ENCODE measurements at regions not wholly inside any gene's neighbourhood (a gene's known extent, or its start where the extent isn't known, plus 50 kb on each side); places are given as distances from the start of the nearest gene placed in this dataset.
A peak's percentile ranks its signal among the peaks of the same experiment; 100 is the strongest.

DNA sequence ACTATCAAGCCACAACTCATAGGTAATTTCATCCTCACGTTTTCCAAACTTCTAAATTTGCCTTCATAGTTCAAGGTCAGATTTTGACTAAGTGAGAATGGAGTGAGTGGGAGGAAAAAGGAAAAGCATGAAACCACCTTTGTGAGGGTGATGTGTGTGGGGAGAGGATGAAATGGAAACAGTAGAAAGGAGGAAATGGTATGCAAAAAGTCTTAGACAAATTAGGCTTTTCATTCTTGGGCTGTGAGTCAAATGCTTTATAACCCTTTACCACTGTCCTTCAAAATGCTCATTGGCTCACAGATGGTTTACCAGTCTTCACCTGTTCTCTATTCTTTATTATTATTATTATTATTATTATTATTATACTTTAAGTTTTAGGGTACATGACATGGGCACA is 127.2 kb downstream of the RAP2A start:
- no peak for DNase-seq (ENCODE audit: low read depth)

DNA sequence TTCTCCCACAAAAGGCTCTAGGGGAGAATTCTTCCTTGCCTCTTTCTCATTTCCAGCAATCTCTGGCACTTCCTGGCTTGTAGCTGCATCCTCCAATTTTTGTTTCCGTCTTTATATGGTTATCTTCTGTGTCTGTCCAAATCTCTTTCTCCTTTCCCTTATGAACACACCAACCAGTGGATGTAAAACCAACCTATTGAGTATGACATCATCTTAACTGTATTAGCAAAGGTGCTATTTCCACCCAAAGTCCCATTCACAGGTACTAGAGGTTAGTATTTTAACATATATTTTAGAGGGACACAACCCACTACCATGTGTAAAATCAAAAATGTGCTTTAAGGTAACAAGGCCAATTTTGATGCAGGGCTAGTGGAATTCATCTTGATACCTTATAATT is 129.0 kb downstream of the RAP2A start:
- no peak for DNase-seq (ENCODE audit: low read depth)

DNA sequence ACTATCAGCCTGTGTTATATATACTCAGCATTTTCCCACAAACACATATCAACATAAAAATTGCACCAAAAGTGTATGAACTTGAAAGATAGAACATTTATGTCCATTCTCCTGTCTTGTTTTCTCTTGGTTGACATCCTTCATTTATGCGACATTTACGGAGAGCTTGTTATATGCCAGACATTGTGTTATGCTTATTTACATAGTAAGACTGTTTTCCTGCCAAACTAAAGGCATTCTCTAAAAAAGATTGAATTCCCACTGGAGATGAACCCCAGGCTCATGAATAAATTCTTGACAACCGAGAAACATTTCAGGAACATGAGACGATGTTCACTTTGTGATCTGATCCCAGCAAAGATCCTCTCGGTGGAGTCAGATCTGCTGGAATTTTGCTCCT is 131.0 kb downstream of the RAP2A start:
- DNase-seq (ENCODE audit: low read depth) = no peak

DNA sequence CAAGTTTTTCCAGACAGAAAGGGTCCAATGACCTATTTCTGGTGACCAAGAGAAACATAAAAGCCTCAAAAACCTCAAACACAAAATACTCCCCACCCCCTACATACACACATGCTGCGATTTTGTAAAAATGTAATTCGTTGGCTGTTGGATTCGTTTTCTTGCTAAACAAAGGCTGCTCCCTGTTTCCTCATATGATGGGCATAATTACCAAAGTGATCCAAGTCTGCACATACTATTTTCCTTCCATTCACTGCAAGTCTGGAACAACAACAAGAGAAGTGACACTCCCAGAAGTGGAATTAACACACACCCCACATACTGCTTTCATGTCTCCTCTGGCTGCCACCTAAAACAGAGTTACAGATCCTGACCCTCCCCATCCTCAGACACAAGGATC is 131.9 kb downstream of the RAP2A start:
- no peak for DNase-seq (ENCODE audit: low read depth)

DNA sequence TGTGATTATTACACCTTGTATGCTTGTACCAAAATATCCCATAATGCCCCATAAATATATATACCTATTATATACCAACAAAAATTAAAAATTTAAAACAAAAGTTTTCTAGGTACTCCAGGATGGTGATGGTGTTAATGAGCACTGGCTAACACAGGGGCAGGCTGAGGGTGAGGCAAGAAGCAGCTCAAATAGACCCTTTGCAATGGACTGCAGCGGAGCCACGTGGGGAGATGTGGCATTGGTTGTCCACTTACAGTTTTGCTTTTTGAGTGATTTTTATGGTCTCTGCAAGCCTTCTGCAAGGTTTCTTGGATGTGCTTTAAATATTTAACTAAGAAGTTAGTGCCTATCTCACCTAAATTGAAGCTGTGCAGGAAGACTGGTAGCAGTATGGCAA is 132.9 kb downstream of the RAP2A start:
- DNase-seq (ENCODE audit: low read depth) = no peak

DNA sequence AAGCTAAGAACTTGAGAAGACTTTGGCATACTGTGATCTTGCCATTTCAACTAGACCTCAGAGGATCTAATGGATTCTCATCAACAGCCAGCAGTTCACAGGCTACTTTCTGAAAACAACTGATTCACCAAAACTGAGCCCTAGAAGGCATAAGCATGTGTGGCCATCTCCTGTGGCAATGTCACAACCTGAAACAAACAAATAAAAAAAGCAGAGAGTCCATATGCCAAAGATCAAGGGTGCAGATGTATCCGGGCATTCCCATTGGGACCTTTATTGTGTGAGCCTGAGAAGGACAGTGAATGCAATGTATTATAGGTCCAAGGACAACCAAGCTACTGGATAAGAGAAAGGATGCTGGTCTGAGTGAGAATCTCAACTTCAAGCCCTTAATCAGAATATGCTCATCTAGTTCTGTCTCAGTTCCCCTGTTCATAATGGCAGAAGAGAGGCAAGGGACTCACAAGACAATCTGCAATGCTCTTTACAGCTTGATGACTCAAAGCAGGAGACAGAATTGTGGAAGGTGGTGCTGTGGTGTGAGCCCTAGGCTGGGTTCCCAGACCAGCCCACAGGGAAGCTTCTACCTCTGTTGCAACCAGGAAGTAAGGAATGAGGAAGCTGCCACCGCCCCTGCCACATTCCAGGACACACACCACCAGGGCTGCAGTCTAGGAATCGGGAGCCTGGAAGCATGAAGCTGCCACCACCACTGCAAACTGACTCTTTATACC is 133.7 kb downstream of the RAP2A start:
- DNase-seq (ENCODE audit: low read depth) = peak; percentile 9

DNA sequence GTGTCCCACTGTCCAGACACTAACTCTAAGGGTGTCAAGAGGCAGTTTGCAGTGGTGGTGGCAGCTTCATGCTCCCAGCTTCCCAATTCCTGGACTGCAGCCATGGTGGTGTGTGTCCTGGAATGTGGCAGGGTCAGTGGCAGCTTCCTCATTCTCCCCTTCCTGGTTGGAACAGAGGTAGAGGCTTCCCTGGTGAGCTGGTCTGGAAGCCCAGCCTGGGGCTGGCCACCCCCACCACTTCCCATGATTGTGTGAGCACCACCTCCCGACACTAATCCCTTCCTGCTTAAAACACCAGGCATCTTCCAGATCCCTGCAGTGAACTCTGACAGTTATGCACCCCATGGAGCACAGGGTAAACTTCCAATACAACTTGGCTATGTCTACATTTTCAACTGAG is 134.9 kb downstream of the RAP2A start:
- DNase-seq (ENCODE audit: low read depth) = no peak

DNA sequence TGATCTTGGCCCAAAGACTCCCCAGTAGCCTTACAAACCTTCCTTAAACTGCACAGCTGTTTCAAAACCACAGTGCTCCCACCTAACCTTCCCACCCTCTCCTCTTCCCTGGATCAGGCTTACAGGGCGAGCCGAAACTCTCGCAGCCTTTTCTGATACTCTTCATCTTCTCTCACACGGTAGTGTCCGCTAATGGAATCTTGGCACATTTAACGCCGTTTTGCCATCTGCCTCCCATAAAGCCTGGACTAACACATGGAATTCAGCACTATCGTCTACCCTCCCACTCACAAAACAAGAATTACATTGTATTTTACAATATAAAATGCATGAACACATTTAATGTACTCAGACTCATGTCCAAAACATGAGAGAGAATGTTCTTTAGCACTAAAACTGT is 135.9 kb downstream of the RAP2A start:
- peak; percentile 2 for DNase-seq (ENCODE audit: low read depth)

DNA sequence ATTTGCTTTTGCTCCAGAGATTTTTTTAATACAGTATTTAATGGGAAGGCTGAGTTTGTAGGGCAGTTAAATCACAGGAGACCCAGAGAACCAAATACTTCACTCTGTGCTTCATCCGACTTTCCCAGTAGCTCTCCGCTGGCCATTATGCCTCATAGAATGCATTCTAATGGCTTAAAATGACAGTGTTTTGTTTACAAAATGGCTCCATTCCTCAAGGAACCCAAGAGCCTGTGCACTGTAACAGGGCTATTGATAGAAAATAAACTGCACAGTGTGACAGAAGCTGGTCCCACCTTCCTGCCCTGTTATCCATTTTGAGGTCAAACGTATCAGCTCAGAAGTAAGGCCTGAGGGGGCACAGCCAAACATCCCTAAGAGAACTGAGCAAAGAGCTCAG is 136.5 kb downstream of the RAP2A start:
- DNase-seq (ENCODE audit: low read depth) = no peak

DNA sequence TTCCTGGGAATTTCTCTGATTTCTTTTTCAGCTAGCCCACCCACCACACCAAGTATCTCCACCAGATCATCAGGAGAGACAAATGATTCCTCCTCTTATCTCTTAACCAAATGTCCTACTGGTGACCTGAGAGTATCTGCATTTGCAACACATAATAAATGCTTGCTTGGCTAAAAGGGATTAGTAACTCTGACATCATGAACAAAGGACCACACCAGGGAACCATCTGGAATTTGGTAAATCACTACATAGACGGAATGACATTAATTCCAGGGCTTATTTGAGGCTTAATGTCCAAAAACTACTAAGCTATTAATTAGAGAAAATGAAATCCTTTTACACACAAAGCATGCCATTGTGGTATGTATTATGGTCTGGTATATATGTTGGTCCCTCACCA is 139.0 kb downstream of the RAP2A start:
- no peak for DNase-seq (ENCODE audit: low read depth)

DNA sequence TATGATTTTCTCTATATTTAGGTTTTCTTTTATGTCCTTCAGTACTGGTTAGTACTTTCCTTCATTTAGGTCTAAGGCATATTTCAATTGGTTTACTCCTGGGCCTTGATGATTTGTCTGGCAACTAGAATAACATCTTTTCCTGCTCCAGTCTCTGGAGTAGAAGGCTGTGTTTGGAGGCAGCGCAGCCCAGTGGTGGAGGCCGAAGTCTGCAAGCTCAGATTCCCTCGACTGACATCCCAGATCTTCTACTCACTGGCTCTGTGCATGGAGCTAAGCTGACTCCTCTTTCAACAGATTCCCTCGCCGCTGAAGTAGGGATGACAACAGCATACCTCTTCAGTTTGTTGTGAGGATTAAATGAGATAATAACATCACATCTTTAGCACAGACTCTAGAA is 141.0 kb downstream of the RAP2A start:
- DNase-seq (ENCODE audit: low read depth) = peak; percentile 50

DNA sequence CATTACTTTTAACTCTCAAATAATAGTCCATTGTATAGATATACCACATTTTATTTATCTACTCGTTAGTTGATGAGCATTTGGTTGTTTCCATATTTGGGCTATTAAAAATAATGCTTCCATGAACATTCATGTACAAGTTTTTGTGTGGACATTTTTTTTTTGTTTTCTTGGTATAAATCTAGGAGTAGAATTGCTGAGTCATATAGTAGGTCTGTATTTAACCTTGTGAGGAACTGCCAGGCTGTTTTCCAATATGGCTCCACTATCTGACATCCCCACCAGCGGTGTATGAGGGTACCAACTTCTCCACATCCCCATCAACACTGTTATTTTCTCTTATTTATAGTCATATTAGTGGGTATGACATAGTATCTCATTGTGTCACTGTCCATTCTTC is 143.1 kb downstream of the RAP2A start:
- no peak for DNase-seq (ENCODE audit: low read depth)

DNA sequence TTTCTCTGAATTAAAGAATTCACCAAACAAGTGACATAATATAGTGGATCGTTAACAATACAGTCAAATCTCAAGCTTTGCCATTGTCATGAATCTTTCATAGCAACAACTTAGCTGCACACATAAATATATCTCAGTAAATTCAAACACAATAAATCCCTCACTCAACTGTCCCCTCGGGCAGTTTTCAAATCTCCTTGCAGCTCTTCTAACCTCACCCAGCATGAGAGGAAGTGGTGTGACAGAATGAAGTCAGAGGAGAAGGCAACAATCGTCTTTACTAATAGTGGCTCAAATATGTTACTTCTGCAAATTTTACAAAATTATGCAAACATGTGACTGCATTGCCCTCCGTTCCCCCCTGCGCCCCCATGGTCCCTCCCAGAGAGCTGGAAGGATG is 148.2 kb downstream of the RAP2A start:
- DNase-seq (ENCODE audit: low read depth) = no peak

DNA sequence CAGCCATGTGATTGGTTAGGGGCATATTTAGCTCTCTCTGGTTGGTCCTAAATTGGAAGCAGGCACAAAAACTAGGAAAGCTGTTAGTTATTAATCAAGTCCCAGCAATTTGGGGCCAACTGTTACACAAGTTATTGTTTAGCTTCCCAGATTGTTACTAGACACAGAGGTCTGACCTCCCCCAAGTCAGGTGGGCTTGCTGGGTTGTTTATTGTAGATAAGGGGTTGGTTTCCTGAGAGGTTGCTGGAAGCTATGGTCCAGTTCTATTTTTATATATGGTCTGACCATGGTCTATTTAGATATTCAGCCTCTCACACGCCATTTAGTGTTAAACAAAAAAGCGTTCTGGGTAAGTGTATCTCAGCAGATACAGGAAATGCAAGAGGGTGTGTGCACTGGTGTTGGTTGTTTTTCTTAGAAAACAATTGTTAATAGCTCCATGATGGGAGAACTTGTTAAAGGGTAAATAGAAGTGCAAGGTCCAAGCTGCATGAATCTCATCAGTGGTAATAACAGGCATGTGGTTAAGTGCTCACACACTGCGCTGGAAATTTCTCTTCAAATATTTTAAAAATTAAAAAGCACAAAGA is 150.0 kb downstream of the RAP2A start:
- no peak for DNase-seq (ENCODE audit: low read depth)

DNA sequence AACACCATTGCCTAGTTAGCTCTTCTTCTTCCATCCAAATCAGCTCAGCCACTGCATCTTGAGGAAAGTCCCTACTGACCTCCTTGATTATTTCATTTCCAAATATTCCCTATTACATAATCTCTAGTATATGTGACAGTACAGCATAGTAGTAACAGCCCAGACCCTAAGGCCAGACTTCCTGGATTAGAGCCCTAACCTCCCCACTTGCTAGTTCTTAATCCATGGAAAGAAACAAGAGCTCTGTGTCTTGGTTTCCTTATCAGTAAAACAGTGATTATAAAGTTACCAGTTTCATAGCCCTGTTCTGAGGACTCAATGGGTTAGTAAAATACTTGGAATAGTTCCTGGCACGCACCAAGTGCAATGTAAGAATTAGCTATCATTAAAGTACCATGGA is 153.0 kb downstream of the RAP2A start:
- no peak for DNase-seq (ENCODE audit: low read depth)

DNA sequence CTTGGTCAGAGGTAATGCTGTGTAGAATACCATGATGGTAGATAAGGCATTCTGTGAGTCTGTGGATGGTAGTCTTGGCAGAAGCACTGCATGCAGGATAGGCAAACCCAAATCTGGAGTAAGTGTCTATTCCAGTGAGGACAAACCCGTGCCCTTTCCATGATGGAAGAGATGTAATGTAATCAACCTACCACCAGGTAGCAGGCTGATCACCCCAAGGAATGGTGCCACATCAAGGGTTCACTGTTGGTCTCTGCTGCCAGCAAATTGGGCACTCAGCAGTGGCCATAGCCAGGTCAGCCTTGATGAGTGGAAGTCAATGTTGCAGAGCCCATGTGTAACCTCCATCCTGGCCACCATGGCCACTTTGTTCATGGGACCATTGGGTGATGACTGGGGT is 155.0 kb downstream of the RAP2A start:
- DNase-seq (ENCODE audit: low read depth) = no peak

DNA sequence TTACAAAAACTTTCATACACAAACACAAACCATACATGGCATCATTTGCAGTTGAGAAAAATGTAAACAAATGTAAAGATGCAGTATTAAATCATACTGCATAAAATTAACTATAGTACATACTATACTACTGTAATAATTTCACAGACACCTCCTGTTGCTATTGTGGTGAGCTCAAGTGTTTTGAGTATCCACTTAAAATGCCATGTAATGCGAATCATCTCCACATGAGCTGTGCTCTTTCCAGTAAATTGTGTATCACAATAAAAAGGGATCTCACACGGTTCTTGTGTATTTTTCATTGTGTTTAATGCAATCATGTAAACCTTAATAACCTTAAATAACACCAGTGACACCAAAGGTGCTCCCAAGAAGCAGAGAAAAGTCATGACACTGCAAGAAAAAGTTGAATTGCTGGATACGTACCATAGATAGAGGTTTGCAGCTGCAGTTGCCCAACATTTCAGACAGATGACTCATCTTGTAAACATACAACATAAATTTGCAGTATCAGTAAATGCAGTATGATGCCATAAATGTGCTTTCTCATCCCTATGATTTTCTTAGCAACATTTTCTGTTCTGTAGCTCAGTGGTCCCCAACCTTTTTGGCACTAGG is 166.6 kb downstream of the RAP2A start:
- DNase-seq (ENCODE audit: low read depth) = peak; percentile 32

DNA sequence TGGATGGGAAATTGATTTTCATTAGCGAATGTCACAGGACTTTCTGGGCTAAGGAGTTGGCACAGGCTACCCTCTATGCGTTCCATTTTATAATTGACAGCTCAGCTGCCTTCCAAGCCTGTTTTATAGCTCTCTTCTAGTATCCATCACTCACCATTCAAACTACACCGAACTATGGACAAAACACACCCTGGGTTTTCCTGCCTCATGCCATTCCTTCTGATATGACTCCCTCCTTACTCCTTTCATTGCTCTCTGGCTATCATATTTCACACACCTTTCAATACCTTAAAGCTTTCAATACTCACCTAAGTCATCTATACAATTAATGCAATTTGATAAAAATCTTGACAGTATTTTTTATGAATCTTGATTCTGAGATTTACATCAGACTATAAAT is 181.3 kb downstream of the RAP2A start:
- DNase-seq (ENCODE audit: low read depth) = no peak

DNA sequence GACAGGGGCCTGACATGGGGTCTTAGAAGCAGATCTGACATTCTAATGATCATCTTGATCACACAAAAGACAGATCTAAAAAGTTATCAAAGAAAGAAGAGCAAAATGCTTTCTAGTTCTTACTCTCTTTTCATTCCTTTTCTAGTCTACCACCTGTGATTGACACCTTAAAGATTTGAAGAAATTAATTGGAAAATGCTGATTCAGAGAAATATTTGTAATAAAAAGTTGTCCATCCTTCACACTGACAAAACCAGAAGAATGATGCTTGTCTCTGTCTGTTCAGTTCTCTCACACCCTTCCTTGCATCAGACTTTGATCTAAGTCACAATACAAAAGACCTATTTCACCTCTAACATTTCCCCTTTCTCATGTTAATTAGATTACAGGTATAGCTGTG is 182.4 kb downstream of the RAP2A start:
- DNase-seq (ENCODE audit: low read depth) = no peak

DNA sequence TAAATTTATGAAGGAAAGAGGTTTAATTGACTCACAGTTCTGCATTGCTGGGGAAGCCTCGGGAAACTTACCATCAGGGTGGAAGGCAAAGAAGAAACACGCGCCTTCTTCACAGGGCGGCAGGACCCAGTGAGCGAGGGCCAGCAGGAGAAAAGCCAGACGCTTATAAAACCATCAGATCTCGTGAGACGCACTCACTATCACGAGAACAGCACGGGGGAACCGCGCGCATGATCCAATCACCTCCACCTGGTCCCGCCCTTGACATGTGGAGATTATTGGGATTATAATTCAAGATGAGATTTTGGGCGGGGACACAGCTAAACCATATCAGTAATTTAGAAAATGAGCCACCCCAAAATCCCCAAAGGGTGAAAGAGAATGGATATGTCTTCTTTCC is 187.1 kb downstream of the RAP2A start:
- DNase-seq (ENCODE audit: low read depth) = no peak

DNA sequence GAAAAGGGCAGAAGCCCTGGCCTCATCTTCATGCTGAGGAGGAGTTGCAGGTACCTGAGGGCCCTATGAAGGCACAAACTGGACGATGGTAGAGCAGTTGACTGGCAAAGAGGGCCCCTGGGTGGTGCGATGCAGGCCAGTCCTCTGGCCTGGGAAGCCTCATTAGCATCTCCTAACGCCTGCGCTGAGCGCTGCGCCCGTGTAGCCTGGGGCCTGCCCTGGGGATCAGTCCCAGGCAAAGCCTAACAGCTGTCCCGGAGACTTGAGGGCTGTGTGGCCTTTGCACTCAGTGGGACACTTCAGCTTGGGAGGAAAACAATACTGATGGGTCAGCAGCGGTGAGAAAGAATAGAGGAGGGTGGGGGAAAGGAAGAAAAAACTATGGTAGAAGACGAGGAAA is 187.7 kb downstream of the RAP2A start:
- no peak for DNase-seq (ENCODE audit: low read depth)

DNA sequence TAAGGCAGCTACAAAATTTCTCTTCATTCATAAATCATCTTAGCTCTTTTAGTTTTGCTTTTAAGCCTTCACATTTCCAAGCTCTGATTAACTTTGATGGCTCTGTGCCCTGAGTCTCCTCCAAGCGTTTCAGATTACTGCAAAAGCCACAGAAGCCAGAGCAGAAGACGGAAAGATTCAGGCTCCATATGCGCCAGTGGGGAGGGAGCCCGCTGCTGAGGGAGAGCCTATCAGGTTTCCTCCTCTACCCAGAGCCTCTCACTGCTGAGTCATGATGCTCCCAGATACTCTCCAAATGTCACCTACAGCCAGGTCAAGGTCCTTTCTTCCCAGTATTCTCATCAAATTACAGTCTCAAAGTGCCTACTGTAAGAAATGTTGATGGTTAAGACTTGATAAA is 193.6 kb downstream of the RAP2A start:
- DNase-seq (ENCODE audit: low read depth) = peak; percentile 93
